ENCODE measurements at regions not wholly inside any gene's neighbourhood (a gene's known extent, or its start where the extent isn't known, plus 50 kb on each side); places are given as distances from the start of the nearest gene placed in this dataset.

- no peak for FAIRE-seq
- Histone ChIP-seq H2AFZ (ENCODE audit: low read length) (no peak overlapping the region), H3K9ac (ENCODE audit: insufficient read depth, low read depth, low read length) (no peak overlapping the region), H3K36me3 (replicated peaks in 1 of 2; ENCODE audit: control insufficient read depth in 1 of 2, insufficient read depth in 2 of 2, low read length in 2 of 2) (no peaks in the 10 kb centered on the region), H3K79me2 (ENCODE audit: insufficient read depth, low read length) (no peaks in the 10 kb centered on the region), H3K4me3 (replicated peaks in 1 of 3; ENCODE audit: insufficient read depth in 1 of 3, low read depth in 2 of 3, low read length in 3 of 3) (no peak overlapping the region), H3K27ac (ENCODE audit: extremely low read length, insufficient read depth, low read length) (no peak overlapping the region), H3K9me3 (ENCODE audit: low read length) (no peaks in the 10 kb centered on the region), H3K4me2 (ENCODE audit: low read depth, low read length) (no peak overlapping the region), H3K4me1 (ENCODE audit: insufficient read depth, low read length) (no peaks in the 10 kb centered on the region), H3K27me3 (ENCODE audit: control insufficient read depth in 1 of 2, insufficient read depth in 2 of 2, low read length in 2 of 2) (peaks cover 1 to 3% of the 10 kb centered on the region in 2 experiments; a peak in 1 of 5 replicates), H4K20me1 (ENCODE audit: insufficient read depth, low read length) (no peaks in the 10 kb centered on the region)
- no peak for DNase-seq (ENCODE audit: low spot score)
- no peak for TF ChIP-seq ZNF660 (CRISPR knock-in tag; IDR thresholded peaks at IDR 0.05; ENCODE audit: borderline replicate concordance, low read depth)
- no peak for TF ChIP-seq ZBTB37 (CRISPR knock-in tag; IDR thresholded peaks at IDR 0.05)
- TF ChIP-seq ZHX1 (CRISPR knock-in tag; IDR thresholded peaks at IDR 0.05; ENCODE audit: low read depth), result no peak
- no peak for TF ChIP-seq FOXM1 (CRISPR knock-in tag; IDR thresholded peaks at IDR 0.05)
- no peak for TF ChIP-seq GMEB2 (CRISPR knock-in tag; IDR thresholded peaks at IDR 0.05; ENCODE audit: low read depth)
- no peak for TF ChIP-seq TCF12 (IDR thresholded peaks at IDR 0.05)
- no peak for TF ChIP-seq TCF12 (CRISPR knock-in tag; IDR thresholded peaks at IDR 0.05)
- no peak for TF ChIP-seq MAFG (CRISPR knock-in tag; IDR thresholded peaks at IDR 0.05)
- TF ChIP-seq CEBPB (IDR thresholded peaks at IDR 0.05; ENCODE audit: borderline replicate concordance, low read depth, low read length), result no peak
- TF ChIP-seq YEATS2 (CRISPR knock-in tag; IDR thresholded peaks at IDR 0.05; ENCODE audit: borderline replicate concordance), result no peak
- no peak for TF ChIP-seq FOSL1 (CRISPR knock-in tag; IDR thresholded peaks at IDR 0.05; ENCODE audit: borderline replicate concordance)
- TF ChIP-seq CC2D1A (CRISPR knock-in tag; IDR thresholded peaks at IDR 0.05), result no peak
- TF ChIP-seq BATF2 (CRISPR knock-in tag; IDR thresholded peaks at IDR 0.05), result no peak
- ChIA-PET CTCF (ENCODE audit: low intra/inter-chr PET ratio, low total read pairs) (no interaction called here), POLR2A (no interaction called here)
- no TSS peak for BruUV-seq (replicated peaks)
- WGBS (ENCODE audit: low lambda C conversion rate), result no CpG with 5 or more reads among the region's 3 CpGs
- ATAC-seq, result no peak
- in situ Hi-C loops (cut with HindIII; ENCODE audit: extremely low pct_ligation_motif_present, low pct_unique_long_range_greater_than_20kb), result no loop called here
- intact Hi-C loops (cut with micrococcal nuclease; ENCODE audit: unreplicated experiment), result no loop called here
These were observed 449.0 kb downstream of the MATN1 start for GRCh38 chr1:30274173-30274970.
